SK-N-SH (cell line): ENCODE measurements at regions not wholly inside any gene's neighbourhood (a gene's known extent, or its start where the extent isn't known, plus 50 kb on each side); places are given as distances from the start of the nearest gene placed in this dataset.
"Not testable (repeated sequence)": the region's sequence is repeated elsewhere in the genome, so short reads cannot be mapped to it uniquely, and the experiment has no call there.

ENCODE experiments used
- CTCF ChIP-seq: fragments of 200-600 bp; sonication (generic); IDR thresholded peaks from 2 replicates; pipeline ENCODE4 v1.6.1; 2017; ENCODE audit warnings: antibody characterized with exemption, mild to moderate bottlenecking, moderate library complexity
- EP300 ChIP-seq, 2 experiments: IDR thresholded peaks; 2 replicates each; pipeline versions ENCODE4 v1.4.0 to v1.6.1; 2012; ENCODE audit warnings: borderline replicate concordance in 1 of 2, low read depth in 1 of 2, low read length in 1 of 2
- EZH2phosphoT487 ChIP-seq: fragments of 200-600 bp; sonication (generic); IDR thresholded peaks from 2 replicates; pipeline ENCODE4 v1.6.1; 2017; ENCODE audit warnings: low read depth, mixed run types, mild to moderate bottlenecking, antibody characterized with exemption, moderate library complexity, borderline replicate concordance
- GABPA ChIP-seq: IDR thresholded peaks from 2 replicates; pipeline ENCODE4 v1.4.0; 2012; ENCODE audit warnings: low read depth, mild to moderate bottlenecking
- MAX ChIP-seq: IDR thresholded peaks from 2 replicates; pipeline ENCODE4 v1.4.0; 2012; ENCODE audit warnings: low read depth
- MEF2A ChIP-seq: IDR thresholded peaks from 2 replicates; pipeline ENCODE4 v1.4.0; 2012; ENCODE audit warnings: low read depth, borderline replicate concordance
- PBX3 ChIP-seq: IDR thresholded peaks from 2 replicates; pipeline ENCODE4; 2012
- POLR2AphosphoS5 ChIP-seq: IDR thresholded peaks from 2 replicates; pipeline ENCODE4 v1.6.1; 2012; ENCODE audit warnings: low read depth, low read length
- REST ChIP-seq: IDR thresholded peaks from 2 replicates; pipeline ENCODE4 v1.6.1; 2012; ENCODE audit warnings: mild to moderate bottlenecking, low read depth, low read length, moderate library complexity
- SIN3A ChIP-seq: IDR thresholded peaks from 2 replicates; pipeline ENCODE4 v1.6.1; 2012; ENCODE audit warnings: low read depth, mild to moderate bottlenecking, low read length, moderate library complexity, borderline replicate concordance
- SMC3 ChIP-seq: IDR thresholded peaks from 2 replicates; pipeline ENCODE4 v1.6.1; 2012; ENCODE audit warnings: low read depth, low read length, improper control_type of control experiment
- TAF1 ChIP-seq: IDR thresholded peaks from 2 replicates; pipeline ENCODE4 v1.6.1; 2012; ENCODE audit warnings: low read depth, mild to moderate bottlenecking, low read length, moderate library complexity, borderline replicate concordance
- USF2 ChIP-seq: fragments of 150-350 bp; IDR thresholded peaks from 2 replicates; pipeline ENCODE4 v1.6.1; 2017; ENCODE audit warnings: antibody characterized with exemption, low read length, low read depth, borderline replicate concordance
- YY1 ChIP-seq: IDR thresholded peaks from 2 replicates; pipeline ENCODE4 v1.4.0; 2012; ENCODE audit warnings: low read depth, mild to moderate bottlenecking

- TF ChIP-seq CTCF; MAX; GABPA; EZH2phosphoT487; USF2; PBX3; SIN3A; REST; SMC3; MEF2A; EP300 (IDR thresholded peaks at IDR 0.05; ENCODE audit: borderline replicate concordance in 1 of 2, low read depth in 1 of 2, low read length in 1 of 2); POLR2AphosphoS5; TAF1; YY1: not testable (repeated sequence)
Measured at GRCh38 chrX:90914816-90915215, 519.8 kb upstream of the PABPC5 start.
